ENCODE measurements at regions not wholly inside any gene's neighbourhood (a gene's known extent, or its start where the extent isn't known, plus 50 kb on each side); places are given as distances from the start of the nearest gene placed in this dataset.

DNA sequence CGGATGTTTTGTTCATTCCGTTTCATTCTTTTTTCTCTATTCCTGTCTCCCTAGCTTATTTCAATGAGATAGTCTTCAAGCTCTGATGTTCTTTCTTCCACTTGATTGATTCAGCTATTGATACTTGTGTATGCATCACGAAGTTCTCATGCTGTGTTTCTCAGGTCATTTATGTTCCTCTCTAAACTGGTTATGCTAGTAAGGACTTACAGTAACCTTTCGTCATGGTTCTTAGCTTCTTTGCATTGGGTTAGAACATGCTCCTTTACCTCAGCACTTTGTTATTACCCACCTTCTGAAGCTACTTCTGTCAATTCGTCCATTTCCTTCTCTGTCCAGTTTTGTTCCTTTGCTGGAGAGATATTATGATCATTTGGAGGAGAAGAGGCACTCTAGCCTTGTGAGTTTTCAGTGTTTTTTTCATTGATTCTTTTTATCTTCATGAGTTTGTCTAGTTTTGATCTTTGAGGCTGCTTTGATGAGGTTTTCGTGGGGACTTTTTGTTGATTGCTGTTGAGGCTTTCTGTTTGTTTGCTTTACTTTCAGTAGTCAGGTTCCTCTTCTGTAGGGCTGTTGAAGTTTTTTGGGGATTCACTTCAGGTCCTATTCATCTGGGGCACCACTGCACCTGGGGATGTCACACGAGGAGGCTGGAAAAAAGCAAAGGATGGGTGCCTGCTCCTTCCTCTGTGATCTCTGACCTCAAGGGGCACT, 496.9 kb upstream of the LRRC7 start:
- ATAC-seq = no peak
- no peak for TF ChIP-seq RARB (CRISPR knock-in tag; IDR thresholded peaks at IDR 0.05)
- TF ChIP-seq ISL1 (CRISPR knock-in tag; IDR thresholded peaks at IDR 0.05) = no peak
- TF ChIP-seq TSHZ2 (CRISPR knock-in tag; IDR thresholded peaks at IDR 0.05) = no peak
- no peak for TF ChIP-seq TCF4 (CRISPR knock-in tag; IDR thresholded peaks at IDR 0.05; ENCODE audit: borderline replicate concordance)

DNA sequence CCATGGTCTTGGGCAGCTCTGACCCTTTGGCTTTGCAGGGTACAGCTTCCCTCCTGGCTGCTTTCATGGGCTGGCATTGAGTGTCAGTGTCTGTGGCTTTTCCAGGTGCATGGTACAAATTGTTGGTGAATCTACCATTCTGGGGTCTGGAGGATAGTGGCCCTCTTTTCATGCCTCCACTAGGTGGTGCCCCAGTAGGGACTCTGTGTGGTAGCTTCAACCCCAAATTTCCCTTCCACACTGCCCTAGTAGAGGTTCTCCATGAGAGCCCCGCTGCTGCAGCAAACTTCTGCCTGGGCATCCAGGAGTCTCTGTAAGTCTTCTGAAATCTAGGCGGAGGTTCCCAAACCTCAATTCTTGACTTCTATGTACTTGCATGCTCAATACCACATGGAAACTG, 494.5 kb upstream of the LRRC7 start:
- ATAC-seq = no peak
- TF ChIP-seq ZNF8 (CRISPR knock-in tag; IDR thresholded peaks at IDR 0.05) = no peak
- no peak for TF ChIP-seq ZFP3 (CRISPR knock-in tag; IDR thresholded peaks at IDR 0.05)
- TF ChIP-seq, protein P1, sequence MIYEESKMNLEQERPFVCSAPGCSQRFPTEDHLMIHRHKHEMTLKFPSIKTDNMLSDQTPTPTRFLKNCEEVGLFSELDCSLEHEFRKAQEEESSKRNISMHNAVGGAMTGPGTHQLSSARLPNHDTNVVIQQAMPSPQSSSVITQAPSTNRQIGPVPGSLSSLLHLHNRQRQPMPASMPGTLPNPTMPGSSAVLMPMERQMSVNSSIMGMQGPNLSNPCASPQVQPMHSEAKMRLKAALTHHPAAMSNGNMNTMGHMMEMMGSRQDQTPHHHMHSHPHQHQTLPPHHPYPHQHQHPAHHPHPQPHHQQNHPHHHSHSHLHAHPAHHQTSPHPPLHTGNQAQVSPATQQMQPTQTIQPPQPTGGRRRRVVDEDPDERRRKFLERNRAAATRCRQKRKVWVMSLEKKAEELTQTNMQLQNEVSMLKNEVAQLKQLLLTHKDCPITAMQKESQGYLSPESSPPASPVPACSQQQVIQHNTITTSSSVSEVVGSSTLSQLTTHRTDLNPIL (CRISPR knock-in tag; IDR thresholded peaks at IDR 0.05; ENCODE audit: low read depth) = no peak
- TF ChIP-seq BACH2 (CRISPR knock-in tag; IDR thresholded peaks at IDR 0.05; ENCODE audit: borderline replicate concordance) = no peak
- no peak for TF ChIP-seq SNAI2 (CRISPR knock-in tag; IDR thresholded peaks at IDR 0.05)
- TF ChIP-seq TCF4 (CRISPR knock-in tag; IDR thresholded peaks at IDR 0.05; ENCODE audit: borderline replicate concordance) = no peak
- no peak for TF ChIP-seq ZFP30 (CRISPR knock-in tag; IDR thresholded peaks at IDR 0.05)
- no peak for TF ChIP-seq RARB (CRISPR knock-in tag; IDR thresholded peaks at IDR 0.05)
- TF ChIP-seq PPARA (CRISPR knock-in tag; IDR thresholded peaks at IDR 0.05; ENCODE audit: borderline replicate concordance) = no peak
- no peak for TF ChIP-seq CSRNP3 (CRISPR knock-in tag; IDR thresholded peaks at IDR 0.05)
- TF ChIP-seq GLIS3 (CRISPR knock-in tag; IDR thresholded peaks at IDR 0.05) = no peak
- TF ChIP-seq ARNTL (CRISPR knock-in tag; IDR thresholded peaks at IDR 0.05; ENCODE audit: borderline replicate concordance, low read depth) = no peak
- no peak for TF ChIP-seq ZNF70 (CRISPR knock-in tag; IDR thresholded peaks at IDR 0.05)
- no peak for TF ChIP-seq ZC3H10 (CRISPR knock-in tag; IDR thresholded peaks at IDR 0.05)
- TF ChIP-seq TOX (CRISPR knock-in tag; IDR thresholded peaks at IDR 0.05; ENCODE audit: borderline replicate concordance) = no peak
- no peak for TF ChIP-seq POU6F1 (CRISPR knock-in tag; IDR thresholded peaks at IDR 0.05; ENCODE audit: borderline replicate concordance, low read depth)
- TF ChIP-seq ZNF565 (CRISPR knock-in tag; conservative IDR thresholded peaks at IDR 0.05; ENCODE audit: low read depth) = no peak

DNA sequence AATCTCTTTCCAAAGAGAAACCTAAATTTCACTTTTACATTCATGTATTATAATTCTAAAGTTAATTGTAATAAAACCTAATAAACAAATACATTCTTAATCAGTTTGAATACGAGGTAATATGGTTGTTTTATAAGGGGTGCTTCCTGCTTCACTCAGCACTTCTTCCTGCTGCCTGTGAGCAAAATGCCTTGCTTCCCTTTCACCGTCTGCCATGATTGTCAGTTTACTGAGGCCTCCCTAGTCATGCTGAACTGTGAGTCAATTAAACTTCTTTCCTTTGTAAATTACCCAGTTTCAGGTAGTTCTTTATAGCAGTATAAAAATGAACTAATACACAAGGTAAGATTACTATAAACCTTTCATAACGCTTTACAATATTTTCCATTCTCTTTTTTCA, 491.1 kb upstream of the LRRC7 start:
- TF ChIP-seq ESRRG (CRISPR knock-in tag; IDR thresholded peaks at IDR 0.05) = no peak
- TF ChIP-seq ZNF565 (CRISPR knock-in tag; conservative IDR thresholded peaks at IDR 0.05; ENCODE audit: low read depth) = no peak
- TF ChIP-seq ZNF70 (CRISPR knock-in tag; IDR thresholded peaks at IDR 0.05) = no peak
- TF ChIP-seq ZC3H10 (CRISPR knock-in tag; IDR thresholded peaks at IDR 0.05) = no peak
- TF ChIP-seq, protein P1 (CRISPR knock-in tag; IDR thresholded peaks at IDR 0.05; ENCODE audit: low read depth) = no peak
- TF ChIP-seq, protein P2, sequence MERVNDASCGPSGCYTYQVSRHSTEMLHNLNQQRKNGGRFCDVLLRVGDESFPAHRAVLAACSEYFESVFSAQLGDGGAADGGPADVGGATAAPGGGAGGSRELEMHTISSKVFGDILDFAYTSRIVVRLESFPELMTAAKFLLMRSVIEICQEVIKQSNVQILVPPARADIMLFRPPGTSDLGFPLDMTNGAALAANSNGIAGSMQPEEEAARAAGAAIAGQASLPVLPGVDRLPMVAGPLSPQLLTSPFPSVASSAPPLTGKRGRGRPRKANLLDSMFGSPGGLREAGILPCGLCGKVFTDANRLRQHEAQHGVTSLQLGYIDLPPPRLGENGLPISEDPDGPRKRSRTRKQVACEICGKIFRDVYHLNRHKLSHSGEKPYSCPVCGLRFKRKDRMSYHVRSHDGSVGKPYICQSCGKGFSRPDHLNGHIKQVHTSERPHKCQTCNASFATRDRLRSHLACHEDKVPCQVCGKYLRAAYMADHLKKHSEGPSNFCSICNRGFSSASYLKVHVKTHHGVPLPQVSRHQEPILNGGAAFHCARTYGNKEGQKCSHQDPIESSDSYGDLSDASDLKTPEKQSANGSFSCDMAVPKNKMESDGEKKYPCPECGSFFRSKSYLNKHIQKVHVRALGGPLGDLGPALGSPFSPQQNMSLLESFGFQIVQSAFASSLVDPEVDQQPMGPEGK (CRISPR knock-in tag; IDR thresholded peaks at IDR 0.05; ENCODE audit: borderline replicate concordance) = no peak
- TF ChIP-seq PPARA (CRISPR knock-in tag; IDR thresholded peaks at IDR 0.05; ENCODE audit: borderline replicate concordance) = no peak
- TF ChIP-seq GLIS3 (CRISPR knock-in tag; IDR thresholded peaks at IDR 0.05) = no peak
- TF ChIP-seq ZFP3 (CRISPR knock-in tag; IDR thresholded peaks at IDR 0.05) = no peak
- TF ChIP-seq CSDC2 (CRISPR knock-in tag; IDR thresholded peaks at IDR 0.05) = no peak
- no peak for TF ChIP-seq POU6F1 (CRISPR knock-in tag; IDR thresholded peaks at IDR 0.05; ENCODE audit: borderline replicate concordance, low read depth)
- ATAC-seq = no peak
